Heart left ventricle (tissue), 16 donors: ENCODE measurements at regions not wholly inside any gene's neighbourhood (a gene's known extent, or its start where the extent isn't known, plus 50 kb on each side); places are given as distances from the start of the nearest gene placed in this dataset.

Experiments
- ATAC-seq, 4 donors: fragments of 200-7000 bp; cut with Tn5 transposase; one replicate each; pipeline ENCODE4 v1.9.1; 2020 to 2022; ENCODE audit warnings: moderate library complexity in 4 of 4, mild to moderate bottlenecking in 3 of 4, moderate number of reproducible peaks in 1 of 4
- DNase-seq, 5 donors: peaks; one replicate each; pipeline ENCODE4 v3.0.0-alpha.2; 2020
- H3K27ac ChIP-seq, 12 donors: fragments of 200-600 bp; sonication (generic) in 4 of 12; one replicate each; pipeline versions ENCODE4 v1.5.0 to v1.8.0; 2016 to 2022; ENCODE audit warnings: mild to moderate bottlenecking in 2 of 12
- H3K27me3 ChIP-seq, 9 donors: fragments of 200-600 bp; sonication (generic) in 2 of 9; one replicate each; pipeline versions ENCODE4 v1.5.1 to v1.8.0; 2016 to 2022; ENCODE audit warnings: mild to moderate bottlenecking in 3 of 9
- H3K36me3 ChIP-seq, 9 donors: fragments of 200-600 bp; sonication (generic) in 2 of 9; one replicate each; pipeline versions ENCODE4 v1.5.0 to v1.8.0; 2018 to 2022; ENCODE audit warnings: mild to moderate bottlenecking in 2 of 9
- H3K4me1 ChIP-seq, 12 donors: fragments of 200-600 bp; sonication (generic) in 4 of 12; one replicate each; pipeline versions ENCODE4 v1.5.0 to v1.8.0; 2016 to 2022; ENCODE audit warnings: mild to moderate bottlenecking in 3 of 12
- H3K4me3 ChIP-seq, 12 donors: fragments of 200-600 bp; sonication (generic) in 4 of 12; one replicate each; pipeline versions ENCODE4 v1.5.0 to v1.8.0; 2017 to 2022; ENCODE audit warnings: mild to moderate bottlenecking in 9 of 12, moderate library complexity in 4 of 12
- H3K9me3 ChIP-seq, 12 donors: fragments of 200-600 bp; sonication (generic) in 4 of 12; one replicate each; pipeline versions ENCODE4 v1.5.0 to v1.8.0; 2016 to 2022; ENCODE audit warnings: mild to moderate bottlenecking in 1 of 12
- POLR2A ChIP-seq, 2 donors: fragments of 450-650 bp; IDR thresholded peaks; one replicate each; pipeline ENCODE4 v1.6.1; 2017; ENCODE audit warnings: antibody characterized with exemption in 2 of 2, mild to moderate bottlenecking in 2 of 2, moderate library complexity in 2 of 2
- WGBS, 4 donors: extraction: QIAGEN DNeasy Blood & Tissue Kit in 2 of 4; methylation state at CpG; one replicate each; pipeline versions ENCODE4 v1.1.5 to v1.1.7; 2013 to 2018; 5-methylcytosine and 5-hydroxymethylcytosine counted together
- intact Hi-C, 10 donors: fragments of 100-400 bp; cut with DNase I; formaldehyde crosslinking; loops; one replicate each; pipeline versions ENCODE4 v1.11.1 to v1.14.2; 2022
- TF ChIP-seq, protein P1 (sequence below), 12 donors: fragments of 200-600 bp; sonication (generic) in 4 of 12; IDR thresholded peaks; one replicate each; pipeline versions ENCODE4 v1.5.0 to v1.8.0; 2018 to 2022; ENCODE audit warnings: antibody characterized with exemption in 12 of 12, mild to moderate bottlenecking in 5 of 12
- donor health status: ischemic (EF 13 %, LVEDD 7.1; RV severe dilation, severe dysfunction).
- donor health status: healthy with polysubstance abuse.
- donor health status: DM: no; HTN: yes; CAD: no.
- donor health status: DM: no; HTN: no; CAD: no.
- donor health status: ischemic (EF 25% LVEDD 6.9; RV normal size, moderate dysfunction).
- donor health status: ischemic (EF 25% LVEDD 5.7; RV mildly dilated, moderate dysfunction).
- donor health status: healthy.
- donor health status: DM: yes; HTN: yes; CAD: no.
- donor health status: ischemic (EF 35%, LVEDD 5.7; RV mildly dilated, moderate dysfunction).
- donor health status: nonischemic (EF 11% LVEDD 7.7; RV severe dilation, severe dysfunction).
- donor health status: DM: yes; HTN: yes; CAD: no.
- donor health status: PGD.
- donor health status: ischemic (EF 29% LVEDD 5.4; RV normal size, mild dysfunction).
- donor health status: nonischemic (EF 23%, LVEDD 6.1; RV moderate dilation, normal function).

DNA sequence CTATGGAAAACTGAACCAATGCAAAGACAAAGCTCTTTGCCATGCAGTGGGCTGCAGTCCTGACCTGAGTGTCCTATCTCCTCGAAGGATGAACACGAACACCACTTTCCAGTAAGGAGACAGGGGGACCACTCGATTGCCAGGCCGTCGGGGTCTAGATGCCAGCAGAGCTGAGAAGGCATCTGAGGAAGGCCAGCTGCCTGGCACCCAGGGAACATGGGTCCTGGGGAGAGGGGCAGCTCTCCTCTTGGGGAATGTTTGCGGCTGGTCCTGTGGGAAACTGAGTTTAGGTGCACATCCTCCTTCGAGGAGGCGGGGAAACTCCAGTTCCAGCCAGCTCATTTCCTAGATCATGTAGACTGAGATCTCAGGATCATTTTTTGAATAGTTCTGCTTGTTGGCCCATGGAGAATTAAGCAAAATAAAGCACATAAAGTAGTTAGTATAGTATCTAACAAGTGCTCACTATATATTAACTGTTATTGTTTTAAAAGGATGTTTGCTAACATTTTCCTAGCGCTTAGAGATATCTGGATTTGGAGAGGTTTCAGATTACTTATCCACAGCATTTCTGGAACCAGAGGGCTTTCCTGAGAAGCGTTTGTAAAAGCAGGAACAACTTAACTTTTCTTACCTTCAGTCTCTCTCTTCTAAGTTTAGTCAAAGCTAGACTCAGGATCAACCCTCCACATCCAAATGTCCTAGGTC is 225.3 kb upstream of the FOXQ1 start:
- WGBS, 4 donors: 82 to 88% (median 84%) methylated on average over 9 to 10 of the region's 10 CpGs

DNA sequence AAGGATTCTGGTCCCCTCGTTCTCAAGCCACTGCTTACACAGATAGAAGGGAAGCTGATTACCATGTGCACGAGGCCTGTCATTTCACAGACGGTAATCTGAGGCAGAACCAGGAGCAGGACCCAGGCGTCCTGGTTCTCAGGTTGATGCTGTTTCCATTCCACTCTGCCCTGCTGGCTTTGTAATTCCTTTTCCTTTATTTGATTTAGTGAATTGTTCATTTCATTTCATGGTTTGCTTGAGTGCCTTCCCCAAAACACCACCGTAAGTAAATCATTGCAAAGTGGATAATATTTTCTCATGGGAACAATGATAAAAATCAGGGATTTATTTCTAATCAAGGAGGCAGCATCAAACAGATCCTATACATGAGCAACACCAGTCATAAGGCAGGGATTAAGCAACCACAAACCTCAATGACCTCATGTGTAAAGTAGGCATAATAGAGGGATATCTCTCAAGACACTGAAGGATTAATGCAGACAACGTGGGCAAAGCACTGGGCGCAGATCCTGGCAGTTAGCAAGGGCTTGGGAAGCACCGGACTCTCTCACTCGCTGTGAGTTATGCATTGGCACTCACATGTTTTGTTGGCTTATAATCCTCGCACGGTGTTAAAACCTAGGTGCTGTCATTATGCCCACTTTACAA is 229.5 kb upstream of the FOXQ1 start:
- Histone ChIP-seq H3K36me3 (no peaks in the 10 kb centered on the region), H3K4me3 (no peak overlapping the region), H3K27ac (no peak overlapping the region), H3K9me3 (no peaks in the 10 kb centered on the region), H3K27me3 (no peaks in the 10 kb centered on the region), H3K4me1 (peaks cover 0 to 8% (median 0%) of the 10 kb centered on the region in 12 donors)
- no peak for TF ChIP-seq POLR2A (IDR thresholded peaks at IDR 0.05)
- TF ChIP-seq, protein P1, sequence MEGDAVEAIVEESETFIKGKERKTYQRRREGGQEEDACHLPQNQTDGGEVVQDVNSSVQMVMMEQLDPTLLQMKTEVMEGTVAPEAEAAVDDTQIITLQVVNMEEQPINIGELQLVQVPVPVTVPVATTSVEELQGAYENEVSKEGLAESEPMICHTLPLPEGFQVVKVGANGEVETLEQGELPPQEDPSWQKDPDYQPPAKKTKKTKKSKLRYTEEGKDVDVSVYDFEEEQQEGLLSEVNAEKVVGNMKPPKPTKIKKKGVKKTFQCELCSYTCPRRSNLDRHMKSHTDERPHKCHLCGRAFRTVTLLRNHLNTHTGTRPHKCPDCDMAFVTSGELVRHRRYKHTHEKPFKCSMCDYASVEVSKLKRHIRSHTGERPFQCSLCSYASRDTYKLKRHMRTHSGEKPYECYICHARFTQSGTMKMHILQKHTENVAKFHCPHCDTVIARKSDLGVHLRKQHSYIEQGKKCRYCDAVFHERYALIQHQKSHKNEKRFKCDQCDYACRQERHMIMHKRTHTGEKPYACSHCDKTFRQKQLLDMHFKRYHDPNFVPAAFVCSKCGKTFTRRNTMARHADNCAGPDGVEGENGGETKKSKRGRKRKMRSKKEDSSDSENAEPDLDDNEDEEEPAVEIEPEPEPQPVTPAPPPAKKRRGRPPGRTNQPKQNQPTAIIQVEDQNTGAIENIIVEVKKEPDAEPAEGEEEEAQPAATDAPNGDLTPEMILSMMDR (IDR thresholded peaks at IDR 0.05): no peak
- WGBS, 4 donors: 69 to 77% (median 74%) methylated on average over 11 of the region's 11 CpGs
- DNase-seq (no peak), ATAC-seq (no peak)
- intact Hi-C loops: no loop called here

More for the DNA sequence above, 225.3 kb upstream of the FOXQ1 start:
- H3K9me3 ChIP-seq: no peaks in the 10 kb centered on the region
- no peak overlapping the region for H3K4me3 ChIP-seq
- intact Hi-C loops: no loop called here
- DNase-seq: no peak
- H3K27me3 ChIP-seq: no peaks in the 10 kb centered on the region
- no peak overlapping the region for H3K27ac ChIP-seq
- no peaks in the 10 kb centered on the region for H3K36me3 ChIP-seq
- TF ChIP-seq, protein P1 (IDR thresholded peaks at IDR 0.05): no peak
- TF ChIP-seq POLR2A (IDR thresholded peaks at IDR 0.05): no peak
- ATAC-seq: no peak
- no peaks in the 10 kb centered on the region for H3K4me1 ChIP-seq

DNA sequence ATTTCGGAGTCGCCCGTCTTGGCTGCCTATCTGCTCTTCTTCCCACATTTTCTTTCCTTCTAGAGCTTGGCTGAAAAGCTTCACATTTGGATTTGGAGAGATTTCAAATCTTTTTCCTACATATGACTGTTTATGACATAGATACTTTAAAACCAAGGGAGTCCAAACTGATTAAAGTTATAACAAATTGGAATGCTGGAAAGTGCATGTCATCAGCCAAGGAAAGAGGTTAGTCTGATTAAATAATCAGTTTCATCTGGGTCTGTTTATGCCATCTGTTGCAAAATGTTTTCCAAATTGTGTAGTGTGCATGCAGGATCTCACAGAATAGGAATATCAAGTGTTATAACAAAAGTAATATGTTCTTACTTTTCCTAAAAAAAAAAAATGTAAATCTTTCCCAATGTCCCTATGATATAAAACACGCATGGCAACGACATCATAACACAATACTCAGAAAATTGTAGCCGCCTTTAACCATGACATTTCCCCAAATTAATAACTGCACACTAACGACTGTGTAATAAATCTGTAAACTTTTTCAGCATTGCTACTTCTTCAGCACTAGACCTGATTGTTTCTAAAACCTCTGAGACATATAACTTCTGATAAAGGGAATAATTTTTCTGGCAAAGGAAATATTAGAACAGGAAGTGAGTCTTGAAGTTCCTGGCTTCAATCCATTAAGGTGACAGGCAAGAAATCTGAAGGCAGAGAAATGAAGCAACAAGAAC is 230.2 kb upstream of the FOXQ1 start:
- intact Hi-C loops: no loop called here

More for the DNA sequence above, 230.2 kb upstream of the FOXQ1 start:
- Histone ChIP-seq H3K27me3 (peaks cover 0 to 3% (median 0%) of the 10 kb centered on the region in 9 donors), H3K9me3 (no peaks in the 10 kb centered on the region), H3K36me3 (no peaks in the 10 kb centered on the region), H3K4me3 (no peak overlapping the region), H3K4me1 (peaks cover 0 to 8% (median 0%) of the 10 kb centered on the region in 12 donors), H3K27ac (no peak overlapping the region)
- ATAC-seq (peak in 1 of 4 donors; percentile 34), DNase-seq (no peak)
- WGBS, 4 donors: 48 to 69% (median 51%) methylated on average over 7 of the region's 7 CpGs
- no peak for TF ChIP-seq POLR2A (IDR thresholded peaks at IDR 0.05)
- TF ChIP-seq, protein P1 (IDR thresholded peaks at IDR 0.05): no peak
